Activated naive CD4-positive, alpha-beta T cell (primary cell): ENCODE measurements at regions not wholly inside any gene's neighbourhood (a gene's known extent, or its start where the extent isn't known, plus 50 kb on each side); places are given as distances from the start of the nearest gene placed in this dataset.

Source experiments
- DNase-seq, 4 experiments: peaks; one replicate each; lab custom pipeline; 2025; lab: John Stamatoyannopoulos, UW

GRCh38 chr22:48746789-48747425 lies 1080.8 kb downstream of the BRD1 start:
- no peak for DNase-seq

DNA sequence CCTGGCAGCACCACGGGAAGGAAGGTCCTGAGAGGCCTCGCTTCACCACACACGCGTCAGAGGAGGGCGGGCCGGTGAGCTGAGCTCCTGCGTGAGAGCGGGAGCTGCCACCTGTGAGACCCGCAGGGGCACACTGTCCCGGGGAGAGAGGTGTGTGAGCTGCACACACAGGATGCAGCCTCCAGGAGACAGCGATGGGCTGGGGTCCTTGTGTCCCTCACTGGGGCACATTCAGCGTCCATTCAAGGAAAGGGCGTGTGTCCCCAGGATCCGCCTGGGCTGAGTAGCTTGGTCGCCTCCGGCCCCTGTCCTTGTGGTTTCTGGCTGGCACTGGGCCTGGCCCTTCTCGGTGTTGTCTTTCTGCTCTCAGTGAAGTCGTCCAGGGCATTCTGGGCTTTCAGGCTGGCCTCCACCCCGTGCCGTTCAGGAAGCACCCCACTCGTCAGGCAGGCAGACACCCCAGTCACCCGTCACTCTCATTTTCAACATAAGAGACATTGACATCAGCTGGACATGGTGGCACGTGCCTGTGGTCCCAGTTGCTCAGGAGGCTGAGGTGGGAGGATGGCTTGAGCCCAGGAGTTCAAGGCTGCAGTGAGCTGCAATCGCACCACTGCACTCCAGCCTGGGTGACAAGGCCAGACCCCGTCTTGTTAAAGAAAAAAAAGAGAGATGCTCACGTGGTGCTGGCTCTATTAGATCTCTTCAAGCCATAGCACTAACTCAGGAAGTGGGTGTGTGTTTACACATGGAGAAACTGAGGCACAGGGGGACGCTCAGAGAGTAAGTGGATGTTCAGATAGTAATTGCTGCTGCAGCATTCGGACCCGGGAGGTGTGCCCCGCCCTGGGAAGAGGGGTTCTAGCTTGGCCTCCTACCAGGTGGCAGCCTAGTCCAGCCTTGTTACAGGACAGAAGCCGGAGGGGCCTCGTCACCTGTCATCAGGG lies 1081.6 kb downstream of the BRD1 start:
- DNase-seq, result no peak

DNA sequence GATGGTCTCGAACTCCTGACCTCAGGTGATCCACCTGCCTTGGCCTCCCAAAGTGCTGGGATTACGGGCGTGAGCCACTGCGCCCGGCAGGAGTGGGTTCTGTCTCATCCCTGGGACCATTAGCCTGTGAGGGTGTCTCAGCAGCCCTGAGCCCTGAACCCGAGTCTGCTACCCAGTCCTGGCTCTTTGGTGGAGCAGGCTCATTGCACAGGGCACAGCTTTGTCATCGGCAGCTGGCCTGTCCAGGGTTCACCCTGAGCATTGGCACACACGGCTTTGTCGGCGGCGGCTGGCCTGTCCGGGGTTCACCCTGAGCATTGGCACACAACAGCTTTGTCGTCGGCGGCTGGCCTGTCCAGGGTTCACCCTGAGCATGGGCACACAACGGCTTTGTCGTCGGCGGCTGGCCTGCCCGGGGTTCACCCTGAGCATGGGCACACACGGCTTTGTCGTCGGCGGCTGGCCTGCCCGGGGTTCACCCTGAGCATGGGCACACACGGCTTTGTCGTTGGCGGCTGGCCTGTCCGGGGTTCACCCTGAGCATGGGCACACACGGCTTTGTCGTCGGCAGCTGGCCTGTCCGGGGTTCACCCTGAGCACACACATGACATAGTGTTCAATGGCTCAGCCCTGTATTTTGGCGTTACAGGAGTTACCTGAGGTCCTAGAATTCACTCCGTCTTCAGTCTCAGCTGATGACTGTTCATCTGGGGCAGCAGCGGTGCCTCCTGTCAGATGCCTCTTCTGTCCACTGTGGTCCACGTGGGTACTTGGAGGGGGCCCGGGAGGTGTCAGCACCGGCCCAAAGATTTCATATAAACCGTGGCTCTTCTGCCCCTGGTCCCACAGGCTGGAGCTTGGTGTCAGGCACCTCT lies 1082.5 kb downstream of the BRD1 start:
- no peak for DNase-seq

DNA sequence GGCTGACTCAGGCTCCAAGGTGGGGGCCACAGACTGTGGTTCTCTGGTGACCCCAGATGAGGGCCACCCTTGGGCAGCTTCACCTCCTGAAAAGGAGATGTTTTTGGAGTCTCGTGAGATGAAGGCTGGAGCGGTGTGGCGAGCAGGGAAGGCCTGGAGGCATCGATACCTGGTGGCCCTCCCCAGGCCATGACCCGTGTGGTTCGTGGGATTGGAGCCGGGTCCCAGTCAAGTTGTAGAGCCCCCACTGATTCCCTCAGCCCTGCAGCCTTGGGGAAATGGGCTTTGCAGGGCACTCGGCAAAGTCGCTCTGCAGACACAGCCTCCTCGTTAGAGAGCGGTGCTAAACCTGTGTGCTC lies 1083.4 kb downstream of the BRD1 start:
- no peak for DNase-seq

DNA sequence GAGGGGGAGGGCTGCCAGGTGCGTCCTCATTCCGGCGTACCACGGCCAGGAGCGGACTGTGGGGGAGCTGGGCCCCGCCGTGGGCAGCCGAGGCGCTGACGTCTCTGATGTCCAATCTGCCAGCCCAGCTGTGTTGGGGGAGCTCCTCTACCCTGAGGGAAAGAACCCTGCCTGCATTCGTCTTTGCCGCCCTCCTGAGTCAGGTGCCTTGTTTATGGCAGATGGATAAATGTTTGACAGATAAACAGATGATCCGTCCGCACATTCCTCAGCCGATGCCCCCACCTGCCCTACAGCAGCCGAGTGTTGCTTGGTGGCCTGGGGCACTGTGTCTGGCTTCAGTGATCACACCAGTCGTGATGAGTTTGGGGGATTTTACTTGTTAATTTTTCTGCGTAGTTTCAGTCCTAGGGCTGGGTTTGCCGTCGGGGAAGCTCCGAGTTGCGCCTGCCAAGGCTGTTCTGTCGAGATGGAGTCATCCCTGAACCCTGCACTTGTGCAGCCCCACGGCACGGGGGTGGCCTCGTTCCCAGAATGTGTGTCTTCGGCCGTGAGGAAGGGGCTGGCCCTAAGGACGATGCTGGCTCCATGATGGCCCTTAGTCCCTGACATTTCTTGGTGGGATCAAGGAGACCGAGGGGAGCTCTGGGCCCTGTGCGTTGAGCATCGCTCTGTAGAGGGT lies 1083.9 kb downstream of the BRD1 start:
- no peak for DNase-seq

- DNase-seq, result no peak
Observed at GRCh38 chr22:48742556-48743343, 1084.9 kb downstream of the BRD1 start.

DNA sequence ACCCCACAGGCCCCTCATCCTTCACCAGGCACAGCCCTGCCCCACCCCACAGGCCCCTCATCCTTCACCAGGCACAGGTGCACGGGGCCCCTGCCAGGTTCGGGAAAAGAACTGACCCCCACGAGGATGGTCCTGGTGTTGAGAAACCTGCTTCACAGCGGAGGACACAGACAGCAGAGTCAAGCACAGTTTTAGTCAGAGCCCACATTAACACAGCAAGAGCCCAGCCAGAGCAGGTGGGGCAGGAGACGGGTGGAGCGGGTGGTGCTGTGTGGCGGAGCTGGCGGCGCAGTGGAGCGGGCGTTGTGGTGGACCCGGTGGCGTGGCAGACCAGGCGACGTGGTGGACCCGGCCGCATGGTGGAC lies 1085.5 kb downstream of the BRD1 start:
- DNase-seq, result no peak

DNA sequence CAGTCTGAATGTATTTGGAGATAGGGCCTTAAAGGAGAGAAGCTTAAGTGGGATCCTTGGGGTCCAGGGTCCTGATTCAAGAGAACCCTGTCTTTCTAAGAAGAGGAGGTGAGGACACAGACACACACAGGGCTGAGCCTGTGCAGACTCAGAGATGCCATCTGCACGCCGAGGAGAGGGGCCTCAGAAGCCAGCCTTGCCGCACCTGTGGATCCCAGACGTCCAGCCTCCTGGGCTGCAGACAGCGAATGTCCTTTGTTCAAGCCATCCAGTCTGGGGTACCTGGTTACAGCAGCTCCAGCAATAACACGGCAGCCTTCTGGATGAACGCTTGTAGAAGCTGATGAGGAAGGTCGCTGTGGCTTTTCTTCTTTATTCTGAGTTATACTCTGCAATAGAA lies 1086.1 kb downstream of the BRD1 start:
- DNase-seq, result no peak

DNA sequence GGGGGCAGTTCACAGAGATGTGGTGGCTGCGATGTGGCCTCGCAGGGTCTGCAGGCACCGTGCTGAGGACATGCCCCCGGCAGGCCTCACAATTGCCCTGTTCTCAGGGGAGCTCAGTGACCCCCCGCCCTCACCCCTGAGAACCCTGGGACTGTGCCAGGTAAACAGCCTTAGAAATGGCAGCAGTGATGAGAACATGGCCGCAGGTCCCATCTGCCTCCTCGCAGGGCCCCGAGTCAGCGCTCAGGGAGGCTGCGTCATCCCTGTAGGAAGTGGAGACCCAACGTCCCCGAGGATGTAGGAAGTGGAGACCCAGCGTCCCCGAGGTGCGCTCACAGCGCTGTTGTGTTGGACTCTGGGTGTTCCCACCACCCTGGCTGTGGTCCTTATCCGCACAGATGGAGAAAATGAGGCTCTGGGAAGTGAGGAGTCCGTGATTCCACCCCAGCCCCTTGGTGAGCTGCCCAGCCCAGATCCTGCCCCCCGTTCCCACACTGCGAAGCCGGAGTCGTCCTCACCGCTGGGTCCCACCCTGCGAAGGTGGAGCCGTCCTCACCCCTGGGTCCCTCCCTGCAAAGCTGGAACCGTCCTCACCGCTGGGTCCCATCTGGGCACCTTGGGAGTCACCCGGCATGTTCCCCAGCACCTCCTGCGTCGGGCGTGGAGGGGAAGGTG lies 1086.8 kb downstream of the BRD1 start:
- no peak for DNase-seq

GRCh38 chr22:48740086-48740730 lies 1087.5 kb downstream of the BRD1 start:
- DNase-seq, result no peak

DNA sequence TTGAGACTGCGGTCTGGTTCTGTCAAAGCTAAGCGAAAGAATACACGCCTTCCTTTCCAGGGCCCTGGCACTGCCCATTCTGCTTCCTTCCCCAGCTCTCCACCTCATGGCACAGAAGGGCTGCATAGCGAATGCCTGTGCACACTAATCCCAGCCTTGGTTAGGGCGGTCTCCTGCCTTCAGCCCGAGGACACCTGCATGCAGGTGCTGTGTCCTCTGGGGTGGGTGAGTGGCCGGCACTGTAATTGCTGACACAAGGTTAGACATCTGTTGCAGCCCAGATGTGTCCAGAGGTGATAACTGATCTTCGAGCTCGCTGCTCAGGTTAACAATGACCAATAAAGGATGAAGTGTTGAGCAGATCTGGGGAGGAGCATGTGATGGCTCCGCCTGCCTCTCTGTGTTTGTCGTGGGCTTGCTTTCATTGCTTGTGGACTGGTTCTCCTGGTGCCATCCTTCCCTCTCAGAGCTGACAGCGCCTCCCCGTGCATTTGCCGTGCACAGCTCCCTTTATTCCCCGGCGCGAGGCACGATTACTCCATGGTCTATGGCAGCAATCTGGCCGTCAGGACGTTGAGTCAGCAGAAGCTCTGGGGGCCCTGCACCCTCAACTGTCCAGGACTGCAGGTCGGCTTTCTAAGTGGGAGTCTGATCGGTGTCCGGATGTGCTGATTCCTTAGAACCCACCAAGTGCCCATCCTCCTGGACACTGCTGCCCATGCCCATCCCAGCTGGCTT lies 1088.2 kb downstream of the BRD1 start:
- no peak for DNase-seq

DNA sequence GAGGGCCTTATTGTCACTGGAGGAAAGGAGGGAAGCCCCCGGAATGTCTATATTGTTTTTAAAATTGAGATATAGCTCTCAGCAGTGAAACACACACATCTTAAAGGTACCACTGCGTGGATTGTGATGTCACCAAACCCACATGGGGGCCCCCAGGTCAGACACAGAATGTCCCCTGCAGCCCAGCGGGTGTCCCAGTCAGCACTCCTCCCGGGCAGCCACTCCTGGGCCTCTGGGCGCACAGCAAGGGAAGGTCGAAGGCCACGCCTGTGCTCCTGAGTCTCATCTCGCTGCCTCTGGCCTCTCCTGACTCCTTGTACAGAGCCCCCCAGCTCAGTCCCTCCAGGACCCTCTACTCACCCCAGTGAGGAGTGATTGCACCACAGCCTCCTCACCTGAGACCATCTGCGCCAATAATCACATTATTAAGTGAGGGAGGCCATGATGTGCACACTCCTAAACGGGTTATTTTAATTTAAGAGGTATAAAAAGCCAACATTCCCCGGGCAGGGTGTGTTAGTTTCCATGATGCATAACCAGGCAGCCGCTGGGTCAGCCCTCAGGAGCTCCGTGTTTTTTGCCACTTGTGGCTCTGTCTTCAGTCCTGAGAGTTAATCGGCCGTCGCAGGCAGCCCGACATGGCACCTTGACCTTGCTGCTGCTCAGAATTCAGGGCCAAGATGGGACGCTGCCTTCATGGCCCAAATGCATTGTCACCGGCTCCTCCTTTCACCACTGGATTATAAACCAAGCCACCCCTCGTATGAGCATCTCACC lies 1089.3 kb downstream of the BRD1 start:
- DNase-seq, result no peak

DNA sequence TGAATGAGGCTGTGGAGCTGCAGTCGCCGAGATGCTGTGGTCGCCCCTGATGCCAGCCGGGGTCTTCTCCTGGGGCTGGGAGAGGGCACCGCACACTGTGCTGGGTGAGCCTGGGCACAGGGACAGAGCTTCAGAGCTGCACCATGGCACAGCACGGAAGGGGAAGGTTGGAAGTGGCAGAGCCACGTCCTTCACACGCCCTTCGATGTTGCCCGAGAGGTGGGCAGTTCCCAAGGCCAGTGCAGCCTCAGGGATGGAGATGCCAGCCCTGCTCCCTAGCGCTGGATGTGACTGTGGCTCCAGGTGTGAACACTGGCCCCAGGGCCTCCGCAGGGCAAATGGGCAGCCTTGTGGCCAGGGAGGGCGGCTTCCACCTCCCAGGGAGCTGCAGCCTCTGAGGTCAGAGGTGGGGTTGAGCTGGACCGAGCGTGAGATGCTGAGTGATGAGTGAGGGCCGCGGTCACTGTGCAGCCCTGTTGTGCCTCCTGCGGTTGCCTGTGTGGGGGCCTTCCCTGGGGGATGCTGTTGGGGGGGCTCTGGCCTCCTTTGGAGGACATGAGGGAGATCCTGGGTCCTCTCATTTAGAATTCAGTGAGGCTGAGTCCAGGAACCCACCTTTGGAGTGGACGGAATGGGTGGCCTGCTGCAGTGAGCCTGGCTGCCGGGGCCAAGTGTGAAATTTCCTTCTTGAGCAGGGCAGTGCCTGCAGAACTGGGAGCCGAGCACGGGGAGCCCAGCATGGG lies 1090.0 kb downstream of the BRD1 start:
- DNase-seq, result no peak

- no peak for DNase-seq
Observed at GRCh38 chr22:48736593-48737460, 1090.8 kb downstream of the BRD1 start.

- no peak for DNase-seq
Observed at GRCh38 chr22:48734961-48735360, 1092.7 kb downstream of the BRD1 start.

DNA sequence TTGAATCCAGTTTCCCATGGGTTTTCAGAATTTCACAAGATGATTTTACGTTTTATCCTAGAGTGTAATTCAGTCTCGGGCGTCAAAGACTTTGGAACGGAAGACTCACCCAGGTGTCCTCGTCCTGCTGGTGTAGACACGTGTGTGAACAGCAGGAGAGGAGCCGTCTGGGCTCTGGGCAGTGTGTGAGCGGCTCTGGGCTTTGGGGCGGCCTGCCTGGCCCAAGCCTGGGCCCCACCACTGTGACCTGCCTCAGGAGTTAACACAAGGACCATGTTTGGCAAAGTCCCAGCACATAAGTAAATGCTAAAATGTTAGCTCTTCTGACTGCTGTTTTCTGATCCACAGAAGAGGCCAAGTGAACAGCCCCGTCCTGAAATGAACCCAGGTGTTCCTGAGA lies 1093.3 kb downstream of the BRD1 start:
- DNase-seq, result no peak
